ENCODE measurements at regions not wholly inside any gene's neighbourhood (a gene's known extent, or its start where the extent isn't known, plus 50 kb on each side); places are given as distances from the start of the nearest gene placed in this dataset.
A peak's percentile ranks its signal among the peaks of the same experiment; 100 is the strongest.

DNA sequence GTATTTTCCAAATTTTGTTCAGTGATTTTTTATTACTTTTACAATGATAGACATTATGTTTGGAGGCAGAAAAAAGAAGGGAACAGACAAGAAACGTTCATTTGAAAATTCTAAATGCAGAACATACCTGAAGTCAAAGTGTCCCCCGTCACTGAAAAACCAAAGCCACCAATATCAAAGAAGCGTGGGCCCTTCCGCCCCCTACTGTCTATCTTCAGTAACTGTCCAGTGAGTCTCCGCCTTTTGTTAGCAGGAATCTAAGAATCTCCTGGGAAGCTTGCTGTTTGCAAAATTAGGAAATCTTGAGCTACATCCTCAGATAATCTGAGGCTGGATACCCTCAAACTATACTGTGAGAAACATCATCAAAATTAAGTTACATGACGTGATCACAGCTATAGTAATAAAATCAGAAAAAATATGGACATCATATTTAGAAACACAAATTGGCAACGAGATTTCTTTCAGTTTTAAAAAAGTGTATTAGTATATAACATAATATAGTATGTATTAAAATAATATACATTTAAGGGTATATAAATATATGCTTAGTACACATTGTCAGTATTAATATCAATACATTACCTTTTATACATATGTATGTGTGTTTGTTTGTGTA lies 169.3 kb upstream of the AKR1E2 start:
- POLR2A ChIA-PET: interaction anchor here (1.5 kb wide), 1 partner anchor 872 kb away, joined by 4 read pairs; the partner anchor contains the start of gene KLF6

More for the DNA sequence above, 169.3 kb upstream of the AKR1E2 start:
- BruUV-seq (replicated peaks): no TSS peak
- Histone ChIP-seq H3K4me3 (replicated peaks in 1 of 3; ENCODE audit: insufficient read depth in 1 of 3, low read depth in 1 of 3, low read length in 3 of 3) (no peak overlapping the region), H3K9me3 (replicated peaks; ENCODE audit: control insufficient read depth, insufficient read depth, low read length) (no peaks in the 10 kb centered on the region), H3K27me3 (ENCODE audit: control insufficient read depth in 2 of 2, insufficient read depth in 2 of 2, low read length in 2 of 2) (no peaks in the 10 kb centered on the region), H3K4me2 (ENCODE audit: insufficient read depth, low read length) (no peak overlapping the region), H2AFZ (ENCODE audit: low read depth, low read length) (no peak overlapping the region), H4K20me1 (replicated peaks; ENCODE audit: control insufficient read depth, extremely low read depth, insufficient read depth, low read length) (no peaks in the 10 kb centered on the region), H3K4me1 (ENCODE audit: control insufficient read depth, extremely low read depth, insufficient read depth, low read length) (peaks cover 3% of the 10 kb centered on the region), H3K27ac (ENCODE audit: insufficient read depth, low read depth, low read length) (peak overlapping the region; percentile 47), H3K9ac (replicated peaks; ENCODE audit: extremely low read depth, insufficient read depth, low read length) (peak overlapping the region; percentile 35), H3K9me1 (replicated peaks; ENCODE audit: control insufficient read depth, extremely low read depth, insufficient read depth, low read length) (no peaks in the 10 kb centered on the region), H3K79me2 (ENCODE audit: control insufficient read depth, insufficient read depth, low read length) (peaks cover 15% of the 10 kb centered on the region), H3K36me3 (ENCODE audit: control insufficient read depth in 2 of 2, extremely low read depth in 1 of 2, insufficient read depth in 2 of 2, low read length in 2 of 2) (peaks cover 0 to 13% of the 10 kb centered on the region in 2 experiments)
- TF ChIP-seq POLR2AphosphoS5 (IDR thresholded peaks at IDR 0.05; ENCODE audit: insufficient read depth, low read depth, low read length) (no peak), EZH2 (IDR thresholded peaks at IDR 0.05; ENCODE audit: borderline replicate concordance, low read depth, low read length, severe bottlenecking) (no peak), JUN (IDR thresholded peaks at IDR 0.05; ENCODE audit: borderline replicate concordance, insufficient read depth, insufficient read length, low read depth) (no peak), MYC (IDR thresholded peaks at IDR 0.05; ENCODE audit: low read depth, low read length) (no peak), FOS (IDR thresholded peaks at IDR 0.05; ENCODE audit: borderline replicate concordance, insufficient read depth, low read length) (no peak), MAX (IDR thresholded peaks at IDR 0.05; ENCODE audit: insufficient read depth, insufficient read length) (no peak), POLR2A (IDR thresholded peaks at IDR 0.05; ENCODE audit: low read depth, low read length) (no peak)
- TF ChIP-seq, protein P1, sequence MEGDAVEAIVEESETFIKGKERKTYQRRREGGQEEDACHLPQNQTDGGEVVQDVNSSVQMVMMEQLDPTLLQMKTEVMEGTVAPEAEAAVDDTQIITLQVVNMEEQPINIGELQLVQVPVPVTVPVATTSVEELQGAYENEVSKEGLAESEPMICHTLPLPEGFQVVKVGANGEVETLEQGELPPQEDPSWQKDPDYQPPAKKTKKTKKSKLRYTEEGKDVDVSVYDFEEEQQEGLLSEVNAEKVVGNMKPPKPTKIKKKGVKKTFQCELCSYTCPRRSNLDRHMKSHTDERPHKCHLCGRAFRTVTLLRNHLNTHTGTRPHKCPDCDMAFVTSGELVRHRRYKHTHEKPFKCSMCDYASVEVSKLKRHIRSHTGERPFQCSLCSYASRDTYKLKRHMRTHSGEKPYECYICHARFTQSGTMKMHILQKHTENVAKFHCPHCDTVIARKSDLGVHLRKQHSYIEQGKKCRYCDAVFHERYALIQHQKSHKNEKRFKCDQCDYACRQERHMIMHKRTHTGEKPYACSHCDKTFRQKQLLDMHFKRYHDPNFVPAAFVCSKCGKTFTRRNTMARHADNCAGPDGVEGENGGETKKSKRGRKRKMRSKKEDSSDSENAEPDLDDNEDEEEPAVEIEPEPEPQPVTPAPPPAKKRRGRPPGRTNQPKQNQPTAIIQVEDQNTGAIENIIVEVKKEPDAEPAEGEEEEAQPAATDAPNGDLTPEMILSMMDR (IDR thresholded peaks at IDR 0.05; ENCODE audit: extremely low read depth in 1 of 2, insufficient read depth in 1 of 2, low read depth in 1 of 2, low read length in 2 of 2): peak; percentile 77 to 82
- dilution Hi-C loops (cut with MboI; ENCODE audit: extremely low pct_ligation_motif_present, low sequenced_read_pairs) (no loop called here), intact Hi-C loops (cut with micrococcal nuclease) (loop anchor here (1.0 to 5.0 kb wide), 10 partner anchors 144 to 1459 kb away; no protein-coding TSS in a partner anchor)
- peak; percentile 74 for FAIRE-seq
- DNase-seq (ENCODE audit: low read depth, low spot score): peak; percentile 80
- CTCF ChIA-PET: interaction anchor here (0.6 to 3.6 kb wide), 38 partner anchors 10 to 1464 kb away, joined by 3 to 46 read pairs (median 4); partner anchors contain the start of gene KLF6
